ENCODE measurements at regions not wholly inside any gene's neighbourhood (a gene's known extent, or its start where the extent isn't known, plus 50 kb on each side); places are given as distances from the start of the nearest gene placed in this dataset.

DNA sequence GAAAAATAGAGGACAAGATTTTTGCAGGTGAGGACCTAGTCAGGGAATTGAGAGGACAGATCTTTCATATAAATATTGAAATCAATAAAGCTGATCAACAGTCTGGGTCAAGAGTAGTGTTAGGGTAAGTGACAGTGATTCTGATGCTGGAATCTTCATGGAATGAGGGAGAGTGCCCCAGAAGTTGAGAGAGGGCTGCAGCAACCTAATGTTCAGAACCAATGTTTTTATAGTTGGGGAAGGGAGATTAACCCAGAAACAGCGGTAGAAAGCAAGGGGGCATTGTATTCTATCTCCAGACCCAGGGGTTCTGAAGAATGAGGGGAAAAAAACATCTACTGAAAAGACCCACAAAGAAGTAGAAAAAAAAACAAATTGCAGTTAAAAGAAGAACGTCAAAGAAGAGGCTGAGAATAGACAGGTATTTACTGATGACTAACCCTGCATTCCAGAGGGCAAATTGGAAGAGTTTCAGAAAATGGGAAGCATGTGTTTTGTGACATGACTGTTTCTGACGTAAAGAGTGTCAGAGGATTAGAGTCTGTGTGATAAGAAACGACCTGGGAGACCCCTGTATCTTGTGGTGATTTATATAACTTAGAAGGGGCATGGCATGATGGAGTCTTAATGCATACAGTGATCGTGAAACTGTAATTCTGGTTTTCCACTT lies 819.6 kb upstream of the EPHA5 start:
- no peak overlapping the region for H3K27ac ChIP-seq (ENCODE audit: low read depth in 2 of 2, low read length in 1 of 2)
- H3K4me3 ChIP-seq (ENCODE audit: low read depth in 2 of 2, low read length in 1 of 2): no peak overlapping the region
- H3K4me1 ChIP-seq (ENCODE audit: control insufficient read depth in 1 of 2, insufficient read depth in 2 of 2, low read depth in 1 of 2, low read length in 1 of 2): no peaks in the 10 kb centered on the region
- no peak overlapping the region for H3K9ac ChIP-seq
- no peaks in the 10 kb centered on the region; the same call in 1 of the 2 replicates for H3K9me2 ChIP-seq
- H3K4me2 ChIP-seq: no peak overlapping the region
- DNase-seq: no peak
- no peak overlapping the region for H2AFZ ChIP-seq (ENCODE audit: low read depth)
- H3F3A ChIP-seq (replicated peaks; ENCODE audit: insufficient read depth): no peaks in the 10 kb centered on the region
- CTCF ChIA-PET: interaction anchor here (1.0 kb wide), 1 partner anchor 28 kb away, joined by 3 read pairs; no protein-coding TSS in a partner anchor
- TF ChIP-seq, protein P1, sequence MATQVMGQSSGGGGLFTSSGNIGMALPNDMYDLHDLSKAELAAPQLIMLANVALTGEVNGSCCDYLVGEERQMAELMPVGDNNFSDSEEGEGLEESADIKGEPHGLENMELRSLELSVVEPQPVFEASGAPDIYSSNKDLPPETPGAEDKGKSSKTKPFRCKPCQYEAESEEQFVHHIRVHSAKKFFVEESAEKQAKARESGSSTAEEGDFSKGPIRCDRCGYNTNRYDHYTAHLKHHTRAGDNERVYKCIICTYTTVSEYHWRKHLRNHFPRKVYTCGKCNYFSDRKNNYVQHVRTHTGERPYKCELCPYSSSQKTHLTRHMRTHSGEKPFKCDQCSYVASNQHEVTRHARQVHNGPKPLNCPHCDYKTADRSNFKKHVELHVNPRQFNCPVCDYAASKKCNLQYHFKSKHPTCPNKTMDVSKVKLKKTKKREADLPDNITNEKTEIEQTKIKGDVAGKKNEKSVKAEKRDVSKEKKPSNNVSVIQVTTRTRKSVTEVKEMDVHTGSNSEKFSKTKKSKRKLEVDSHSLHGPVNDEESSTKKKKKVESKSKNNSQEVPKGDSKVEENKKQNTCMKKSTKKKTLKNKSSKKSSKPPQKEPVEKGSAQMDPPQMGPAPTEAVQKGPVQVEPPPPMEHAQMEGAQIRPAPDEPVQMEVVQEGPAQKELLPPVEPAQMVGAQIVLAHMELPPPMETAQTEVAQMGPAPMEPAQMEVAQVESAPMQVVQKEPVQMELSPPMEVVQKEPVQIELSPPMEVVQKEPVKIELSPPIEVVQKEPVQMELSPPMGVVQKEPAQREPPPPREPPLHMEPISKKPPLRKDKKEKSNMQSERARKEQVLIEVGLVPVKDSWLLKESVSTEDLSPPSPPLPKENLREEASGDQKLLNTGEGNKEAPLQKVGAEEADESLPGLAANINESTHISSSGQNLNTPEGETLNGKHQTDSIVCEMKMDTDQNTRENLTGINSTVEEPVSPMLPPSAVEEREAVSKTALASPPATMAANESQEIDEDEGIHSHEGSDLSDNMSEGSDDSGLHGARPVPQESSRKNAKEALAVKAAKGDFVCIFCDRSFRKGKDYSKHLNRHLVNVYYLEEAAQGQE (IDR thresholded peaks at IDR 0.05; ENCODE audit: low read depth, low read length): no peak
- no peak for TF ChIP-seq MXI1 (IDR thresholded peaks at IDR 0.05; ENCODE audit: low read depth, low read length)
- TF ChIP-seq TAF1 (IDR thresholded peaks at IDR 0.05; ENCODE audit: borderline replicate concordance, low read depth, low read length): no peak
- no peak for TF ChIP-seq EP300 (IDR thresholded peaks at IDR 0.05; ENCODE audit: borderline replicate concordance in 1 of 2, low read depth in 1 of 2, low read length in 1 of 2)
- TF ChIP-seq YY1 (IDR thresholded peaks at IDR 0.05; ENCODE audit: low read depth): no peak
- no peak for TF ChIP-seq CHD2 (IDR thresholded peaks at IDR 0.05; ENCODE audit: low read length, partially characterized antibody)
- TF ChIP-seq RXRA (IDR thresholded peaks at IDR 0.05; ENCODE audit: borderline replicate concordance, low read depth): no peak
- no peak for TF ChIP-seq ELF1 (IDR thresholded peaks at IDR 0.05)
- TF ChIP-seq, protein P2, sequence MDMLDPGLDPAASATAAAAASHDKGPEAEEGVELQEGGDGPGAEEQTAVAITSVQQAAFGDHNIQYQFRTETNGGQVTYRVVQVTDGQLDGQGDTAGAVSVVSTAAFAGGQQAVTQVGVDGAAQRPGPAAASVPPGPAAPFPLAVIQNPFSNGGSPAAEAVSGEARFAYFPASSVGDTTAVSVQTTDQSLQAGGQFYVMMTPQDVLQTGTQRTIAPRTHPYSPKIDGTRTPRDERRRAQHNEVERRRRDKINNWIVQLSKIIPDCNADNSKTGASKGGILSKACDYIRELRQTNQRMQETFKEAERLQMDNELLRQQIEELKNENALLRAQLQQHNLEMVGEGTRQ (IDR thresholded peaks at IDR 0.05; ENCODE audit: borderline replicate concordance, low read depth, low read length): no peak
- TF ChIP-seq NFIC (IDR thresholded peaks at IDR 0.05; ENCODE audit: borderline replicate concordance): no peak
- TF ChIP-seq, protein P3, sequence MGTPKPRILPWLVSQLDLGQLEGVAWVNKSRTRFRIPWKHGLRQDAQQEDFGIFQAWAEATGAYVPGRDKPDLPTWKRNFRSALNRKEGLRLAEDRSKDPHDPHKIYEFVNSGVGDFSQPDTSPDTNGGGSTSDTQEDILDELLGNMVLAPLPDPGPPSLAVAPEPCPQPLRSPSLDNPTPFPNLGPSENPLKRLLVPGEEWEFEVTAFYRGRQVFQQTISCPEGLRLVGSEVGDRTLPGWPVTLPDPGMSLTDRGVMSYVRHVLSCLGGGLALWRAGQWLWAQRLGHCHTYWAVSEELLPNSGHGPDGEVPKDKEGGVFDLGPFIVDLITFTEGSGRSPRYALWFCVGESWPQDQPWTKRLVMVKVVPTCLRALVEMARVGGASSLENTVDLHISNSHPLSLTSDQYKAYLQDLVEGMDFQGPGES (IDR thresholded peaks at IDR 0.05; ENCODE audit: low read depth, low read length): no peak
- no peak for TF ChIP-seq FOXJ3 (CRISPR knock-in tag; IDR thresholded peaks at IDR 0.05)
- no peak for TF ChIP-seq GABPA (IDR thresholded peaks at IDR 0.05; ENCODE audit: low read depth)
- H3K27me3 ChIP-seq (ENCODE audit: insufficient read depth): no peaks in the 10 kb centered on the region
- no peaks in the 10 kb centered on the region for H3K9me3 ChIP-seq
- H3K36me3 ChIP-seq (replicated peaks in 1 of 2; ENCODE audit: control insufficient read depth in 1 of 2, insufficient read depth in 2 of 2, low read length in 1 of 2): no peaks in the 10 kb centered on the region
- H3K79me2 ChIP-seq (ENCODE audit: insufficient read depth): no peaks in the 10 kb centered on the region
- no peaks in the 10 kb centered on the region for H4K20me1 ChIP-seq (ENCODE audit: insufficient read depth)
- WGBS (ENCODE audit: low lambda C conversion rate): 4% methylated on average over 5 of the region's 5 CpGs
- POLR2A ChIA-PET: no interaction called here

Data from SK-N-SH (cell line).